Osteoblast (primary cell): ENCODE measurements at regions not wholly inside any gene's neighbourhood (a gene's known extent, or its start where the extent isn't known, plus 50 kb on each side); places are given as distances from the start of the nearest gene placed in this dataset.

Experiments used
- DNase-seq: peaks from one replicate; pipeline ENCODE4 v3.0.0; 2011; ENCODE audit warnings: low spot score, mixed read lengths; ENCODE audit not compliant: insufficient read length; ENCODE audit errors: missing footprints
- H2AFZ ChIP-seq: 2 replicates; pipeline ENCODE4 v1.6.0; 2011; ENCODE audit warnings: mild to moderate bottlenecking, low read length
- H3K27ac ChIP-seq: 2 replicates; pipeline ENCODE4 v1.5.1; 2011; ENCODE audit warnings: mild to moderate bottlenecking, low read depth, low read length, moderate library complexity
- H3K27me3 ChIP-seq: 2 replicates; pipeline ENCODE4 v1.6.0; 2012; ENCODE audit warnings: mild to moderate bottlenecking, control low read depth, inconsistent platforms, low read length, moderate library complexity; ENCODE audit not compliant: insufficient read depth
- H3K36me3 ChIP-seq: 2 replicates; pipeline ENCODE4 v1.5.1; 2011; ENCODE audit warnings: mild to moderate bottlenecking, low read length, control low read depth, moderate library complexity; ENCODE audit not compliant: insufficient read depth
- H3K4me1 ChIP-seq: 2 replicates; pipeline ENCODE4 v1.5.1; 2011; ENCODE audit warnings: mild to moderate bottlenecking, low read length, control low read depth, moderate library complexity; ENCODE audit not compliant: insufficient read depth
- H3K4me2 ChIP-seq: 2 replicates; pipeline ENCODE4 v1.6.0; 2011; ENCODE audit warnings: mild to moderate bottlenecking, low read length; ENCODE audit not compliant: insufficient read depth
- H3K4me3 ChIP-seq: fragments of 200-600 bp; sonication (generic); 3 replicates; pipeline ENCODE4 v1.5.1; 2012; ENCODE audit warnings: mild to moderate bottlenecking, low read length, inconsistent platforms; ENCODE audit not compliant: insufficient read depth
- H3K79me2 ChIP-seq: 2 replicates; pipeline ENCODE4 v1.6.0; 2012; ENCODE audit warnings: mild to moderate bottlenecking, low read length, control low read depth, inconsistent platforms; ENCODE audit not compliant: insufficient read depth
- H3K9me3 ChIP-seq: 2 replicates; pipeline ENCODE4 v1.5.1; 2011; ENCODE audit warnings: low read depth, low read length, control low read depth
- H4K20me1 ChIP-seq: 2 replicates; pipeline ENCODE4 v1.6.0; 2012; ENCODE audit warnings: mild to moderate bottlenecking, low read length, control low read depth; ENCODE audit not compliant: insufficient read depth
- TF ChIP-seq, protein P1 (sequence below): IDR thresholded peaks from 2 replicates; pipeline ENCODE4 v1.5.1; 2011; ENCODE audit warnings: mild to moderate bottlenecking, low read depth, low read length, moderate library complexity; ENCODE audit errors: extremely low read depth

DNA sequence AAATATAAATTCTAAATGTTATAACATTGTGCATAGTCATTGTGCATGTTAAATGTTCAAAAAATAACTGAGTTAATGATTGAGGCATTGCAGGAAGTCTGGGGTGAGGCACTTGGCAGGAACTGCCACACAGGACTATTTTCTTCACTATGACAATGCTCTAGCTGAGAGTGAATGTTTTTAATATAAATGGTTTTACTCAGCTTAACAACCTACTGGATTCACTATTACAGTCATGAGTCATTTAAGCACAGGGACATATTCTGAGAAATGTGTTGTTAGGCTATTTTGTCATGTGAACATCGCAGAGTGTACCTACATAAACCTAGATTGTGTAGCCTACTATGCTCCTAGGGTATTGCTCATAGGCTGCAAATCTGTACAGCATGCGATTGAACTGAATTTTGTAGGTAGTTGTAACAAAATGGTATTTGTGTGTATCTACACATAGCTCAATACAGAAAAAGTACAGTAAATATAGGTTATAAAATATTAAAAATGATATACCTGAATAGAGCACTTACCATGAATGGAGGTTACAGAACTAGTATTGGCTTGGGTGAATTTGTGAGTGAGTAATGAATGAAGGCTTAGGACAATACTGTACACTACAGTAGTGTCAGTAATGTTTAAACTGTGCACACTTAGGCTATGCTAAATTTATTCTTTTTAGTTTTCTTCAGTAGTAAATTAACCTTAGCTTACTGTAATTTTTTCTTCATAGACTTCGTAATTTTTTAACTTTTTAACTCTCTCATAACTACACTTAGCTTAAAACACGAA is 346.1 kb upstream of the PTGER4 start:
- H3K36me3 ChIP-seq, result no peaks in the 10 kb centered on the region
- no peaks in the 10 kb centered on the region for H3K27me3 ChIP-seq
- no peak overlapping the region for H3K4me3 ChIP-seq
- H3K9me3 ChIP-seq, result no peaks in the 10 kb centered on the region
- no peaks in the 10 kb centered on the region for H4K20me1 ChIP-seq
- H2AFZ ChIP-seq, result no peak overlapping the region
- DNase-seq, result peak; percentile 37
- peak overlapping the region; percentile 63 for H3K27ac ChIP-seq
- H3K79me2 ChIP-seq, result no peaks in the 10 kb centered on the region
- H3K4me2 ChIP-seq, result peak overlapping the region; percentile 25
- peaks cover 8% of the 10 kb centered on the region for H3K4me1 ChIP-seq
- TF ChIP-seq, protein P1, sequence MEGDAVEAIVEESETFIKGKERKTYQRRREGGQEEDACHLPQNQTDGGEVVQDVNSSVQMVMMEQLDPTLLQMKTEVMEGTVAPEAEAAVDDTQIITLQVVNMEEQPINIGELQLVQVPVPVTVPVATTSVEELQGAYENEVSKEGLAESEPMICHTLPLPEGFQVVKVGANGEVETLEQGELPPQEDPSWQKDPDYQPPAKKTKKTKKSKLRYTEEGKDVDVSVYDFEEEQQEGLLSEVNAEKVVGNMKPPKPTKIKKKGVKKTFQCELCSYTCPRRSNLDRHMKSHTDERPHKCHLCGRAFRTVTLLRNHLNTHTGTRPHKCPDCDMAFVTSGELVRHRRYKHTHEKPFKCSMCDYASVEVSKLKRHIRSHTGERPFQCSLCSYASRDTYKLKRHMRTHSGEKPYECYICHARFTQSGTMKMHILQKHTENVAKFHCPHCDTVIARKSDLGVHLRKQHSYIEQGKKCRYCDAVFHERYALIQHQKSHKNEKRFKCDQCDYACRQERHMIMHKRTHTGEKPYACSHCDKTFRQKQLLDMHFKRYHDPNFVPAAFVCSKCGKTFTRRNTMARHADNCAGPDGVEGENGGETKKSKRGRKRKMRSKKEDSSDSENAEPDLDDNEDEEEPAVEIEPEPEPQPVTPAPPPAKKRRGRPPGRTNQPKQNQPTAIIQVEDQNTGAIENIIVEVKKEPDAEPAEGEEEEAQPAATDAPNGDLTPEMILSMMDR, result no peak

DNA sequence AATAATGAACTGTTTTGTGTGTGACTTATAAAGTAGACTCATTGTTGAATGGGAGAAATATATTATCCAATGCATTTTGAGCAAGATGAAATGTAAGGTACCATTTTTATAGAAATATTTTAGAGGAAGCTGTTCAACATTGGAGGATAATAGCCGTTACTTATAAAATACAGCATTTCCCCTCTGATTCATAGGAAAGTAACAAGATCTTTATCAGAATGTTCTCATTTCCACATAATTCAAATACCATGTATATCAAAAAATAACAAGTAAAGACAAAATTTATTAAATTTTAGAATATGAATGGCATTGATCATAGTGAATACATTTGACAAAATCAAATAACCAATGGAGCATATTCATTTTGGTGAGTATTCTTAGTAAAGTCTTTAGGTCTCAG is 346.7 kb upstream of the PTGER4 start:
- TF ChIP-seq, protein P1, result no peak
- Histone ChIP-seq H3K4me3 (no peak overlapping the region), H4K20me1 (no peaks in the 10 kb centered on the region), H3K4me1 (peaks cover 8% of the 10 kb centered on the region), H3K4me2 (peak overlapping the region; percentile 25), H3K36me3 (no peaks in the 10 kb centered on the region), H3K9me3 (no peaks in the 10 kb centered on the region), H3K79me2 (no peaks in the 10 kb centered on the region), H2AFZ (no peak overlapping the region), H3K27me3 (no peaks in the 10 kb centered on the region), H3K27ac (peak overlapping the region; percentile 63)
- no peak for DNase-seq

DNA sequence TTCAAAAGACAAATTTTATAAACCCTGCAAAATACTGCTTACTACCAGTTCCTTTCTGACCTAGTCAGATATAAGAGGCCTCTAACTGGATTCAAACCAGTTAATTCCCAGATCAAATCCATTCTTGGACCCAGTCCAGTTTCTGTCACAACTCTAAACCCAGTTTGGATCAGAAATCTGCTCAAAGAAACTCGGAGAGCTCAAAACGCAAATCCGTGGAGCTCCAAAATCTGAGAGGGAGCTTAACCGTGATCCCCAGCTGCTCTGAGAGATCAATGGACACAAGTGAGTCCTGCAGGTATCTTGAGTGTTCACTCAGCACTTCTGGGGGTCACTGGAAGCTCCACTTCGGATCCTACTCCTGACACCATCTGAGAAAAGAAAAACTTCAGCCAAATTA is 348.1 kb upstream of the PTGER4 start:
- H3K4me3 ChIP-seq, result no peak overlapping the region
- no peak overlapping the region for H3K4me2 ChIP-seq
- H3K4me1 ChIP-seq, result peaks cover 8% of the 10 kb centered on the region
- no peaks in the 10 kb centered on the region for H3K27me3 ChIP-seq
- H4K20me1 ChIP-seq, result no peaks in the 10 kb centered on the region
- no peak overlapping the region for H2AFZ ChIP-seq
- DNase-seq, result no peak
- TF ChIP-seq, protein P1, result no peak
- H3K27ac ChIP-seq, result no peak overlapping the region
- H3K79me2 ChIP-seq, result no peaks in the 10 kb centered on the region
- H3K9me3 ChIP-seq, result no peaks in the 10 kb centered on the region
- H3K36me3 ChIP-seq, result no peaks in the 10 kb centered on the region

DNA sequence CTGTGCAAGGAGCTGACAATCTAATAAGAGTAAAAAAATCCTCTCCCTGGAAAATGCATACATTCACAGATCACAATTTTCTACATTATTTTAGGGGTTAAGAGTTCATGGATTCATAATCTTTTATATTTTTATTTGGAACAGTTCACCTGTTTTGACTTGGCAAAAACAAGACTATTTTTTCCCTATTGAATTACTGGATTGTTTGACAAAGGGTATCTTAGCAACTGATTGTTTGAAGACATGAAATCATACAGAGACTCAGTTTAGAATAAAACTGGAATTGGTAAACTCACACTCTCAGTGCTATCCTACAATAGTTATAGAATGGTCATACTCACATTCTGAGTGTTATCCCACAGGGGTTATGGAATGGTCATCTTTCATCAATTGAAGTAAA is 358.2 kb upstream of the PTGER4 start:
- no peak for DNase-seq
- TF ChIP-seq, protein P1, result no peak
- Histone ChIP-seq H3K27me3 (no peaks in the 10 kb centered on the region), H3K36me3 (no peaks in the 10 kb centered on the region), H3K4me3 (no peak overlapping the region), H2AFZ (no peak overlapping the region), H3K4me2 (no peak overlapping the region), H3K27ac (no peak overlapping the region), H4K20me1 (no peaks in the 10 kb centered on the region), H3K9me3 (no peaks in the 10 kb centered on the region), H3K4me1 (no peaks in the 10 kb centered on the region), H3K79me2 (no peaks in the 10 kb centered on the region)
